ENCODE measurements at regions not wholly inside any gene's neighbourhood (a gene's known extent, or its start where the extent isn't known, plus 50 kb on each side); places are given as distances from the start of the nearest gene placed in this dataset.

- no peak for DNase-seq
Observed at GRCh38 chr4:14504162-14504561, 498.1 kb upstream of the CPEB2 start.

- DNase-seq, result no peak
Observed at GRCh38 chr4:14513471-14513870, 488.8 kb upstream of the CPEB2 start.

- DNase-seq, result no peak
Observed at GRCh38 chr4:14515556-14515955, 486.7 kb upstream of the CPEB2 start.

GRCh38 chr4:14518136-14518535 is 484.1 kb upstream of the CPEB2 start:
- no peak for DNase-seq

GRCh38 chr4:14520171-14520570 is 482.1 kb upstream of the CPEB2 start:
- DNase-seq, result no peak

GRCh38 chr4:14524276-14524675 is 478.0 kb upstream of the CPEB2 start:
- no peak for DNase-seq

GRCh38 chr4:14528918-14529317 is 473.4 kb upstream of the CPEB2 start:
- no peak for DNase-seq

GRCh38 chr4:14529653-14530052 is 472.6 kb upstream of the CPEB2 start:
- peak; percentile 78 for DNase-seq

GRCh38 chr4:14532436-14532835 is 469.8 kb upstream of the CPEB2 start:
- no peak for DNase-seq

- DNase-seq, result peak; percentile 56
Observed at GRCh38 chr4:14539246-14539645, 463.0 kb upstream of the CPEB2 start.

- no peak for DNase-seq
Observed at GRCh38 chr4:14545163-14545562, 457.1 kb upstream of the CPEB2 start.

- no peak for DNase-seq
Observed at GRCh38 chr4:14545807-14546206, 456.5 kb upstream of the CPEB2 start.

GRCh38 chr4:14552119-14552518 is 450.2 kb upstream of the CPEB2 start:
- DNase-seq, result no peak

- no peak for DNase-seq
Observed at GRCh38 chr4:14559646-14560045, 442.6 kb upstream of the CPEB2 start.

- DNase-seq, result no peak
Observed at GRCh38 chr4:14560577-14560976, 441.7 kb upstream of the CPEB2 start.

- DNase-seq, result no peak
Observed at GRCh38 chr4:14562901-14563300, 439.4 kb upstream of the CPEB2 start.

GRCh38 chr4:14564281-14564680 is 438.0 kb upstream of the CPEB2 start:
- DNase-seq, result no peak

- no peak for DNase-seq
Observed at GRCh38 chr4:14566518-14566917, 435.8 kb upstream of the CPEB2 start.

- no peak for DNase-seq
Observed at GRCh38 chr4:14568351-14568750, 433.9 kb upstream of the CPEB2 start.

GRCh38 chr4:14575289-14575688 is 427.0 kb upstream of the CPEB2 start:
- DNase-seq, result no peak

- DNase-seq, result no peak
Observed at GRCh38 chr4:14575919-14576318, 426.4 kb upstream of the CPEB2 start.

- DNase-seq, result no peak
Observed at GRCh38 chr4:14580061-14580460, 422.2 kb upstream of the CPEB2 start.

- DNase-seq, result no peak
Observed at GRCh38 chr4:14581741-14582140, 420.5 kb upstream of the CPEB2 start.

- no peak for DNase-seq
Observed at GRCh38 chr4:14582677-14583076, 419.6 kb upstream of the CPEB2 start.

GRCh38 chr4:14583331-14583730 is 418.9 kb upstream of the CPEB2 start:
- no peak for DNase-seq

GRCh38 chr4:14583752-14584151 is 418.5 kb upstream of the CPEB2 start:
- no peak for DNase-seq
